ENCODE measurements at regions not wholly inside any gene's neighbourhood (a gene's known extent, or its start where the extent isn't known, plus 50 kb on each side); places are given as distances from the start of the nearest gene placed in this dataset.

- no peak for DNase-seq (ENCODE audit: low spot score)
Observed at GRCh38 chr3:39748763-39749162, 60.6 kb upstream of the MYRIP start.

GRCh38 chr3:39750712-39751111 lies 58.7 kb upstream of the MYRIP start:
- DNase-seq (ENCODE audit: low spot score): no peak

GRCh38 chr3:39751286-39751685 lies 58.1 kb upstream of the MYRIP start:
- DNase-seq (ENCODE audit: low spot score): no peak

GRCh38 chr3:39752019-39752637 lies 57.3 kb upstream of the MYRIP start:
- DNase-seq (ENCODE audit: low spot score): no peak

GRCh38 chr3:39752751-39753150 lies 56.7 kb upstream of the MYRIP start:
- DNase-seq (ENCODE audit: low spot score): no peak

- DNase-seq (ENCODE audit: low spot score): no peak
Observed at GRCh38 chr3:39753391-39753790, 56.0 kb upstream of the MYRIP start.

GRCh38 chr3:39754549-39754948 lies 54.9 kb upstream of the MYRIP start:
- no peak for DNase-seq (ENCODE audit: low spot score)

- no peak for DNase-seq (ENCODE audit: low spot score)
Observed at GRCh38 chr3:39755100-39755499, 54.3 kb upstream of the MYRIP start.

GRCh38 chr3:39757307-39757706 lies 52.1 kb upstream of the MYRIP start:
- no peak for DNase-seq (ENCODE audit: low spot score)
